H1 (cell line): ENCODE measurements at regions not wholly inside any gene's neighbourhood (a gene's known extent, or its start where the extent isn't known, plus 50 kb on each side); places are given as distances from the start of the nearest gene placed in this dataset.

Experiments used
- BACH1 ChIP-seq: IDR thresholded peaks from 2 replicates; pipeline ENCODE4 v1.6.1; 2012; ENCODE audit warnings: low read length, improper control_type of control experiment
- RXRA ChIP-seq: IDR thresholded peaks from 2 replicates; pipeline ENCODE4 v1.6.1; 2011; ENCODE audit warnings: low read depth, mild to moderate bottlenecking, low read length, moderate library complexity; ENCODE audit not compliant: insufficient read depth
- TAF1 ChIP-seq: IDR thresholded peaks from 2 replicates; pipeline ENCODE4 v1.6.1; 2011; ENCODE audit warnings: mild to moderate bottlenecking, low read depth, low read length
- TF ChIP-seq, protein P1 (sequence below), 3 experiments: IDR thresholded peaks; 1 replicate in 2 of 3; 2 replicates in 1 of 3; pipeline versions ENCODE4 v1.5.1 to v1.6.1; 2011; ENCODE audit warnings: low read length in 3 of 3, mild to moderate bottlenecking in 3 of 3, inconsistent platforms in 2 of 3, low read depth in 1 of 3, moderate library complexity in 1 of 3; ENCODE audit not compliant: insufficient read depth in 1 of 3; ENCODE audit errors: control extremely low read depth in 1 of 3

DNA sequence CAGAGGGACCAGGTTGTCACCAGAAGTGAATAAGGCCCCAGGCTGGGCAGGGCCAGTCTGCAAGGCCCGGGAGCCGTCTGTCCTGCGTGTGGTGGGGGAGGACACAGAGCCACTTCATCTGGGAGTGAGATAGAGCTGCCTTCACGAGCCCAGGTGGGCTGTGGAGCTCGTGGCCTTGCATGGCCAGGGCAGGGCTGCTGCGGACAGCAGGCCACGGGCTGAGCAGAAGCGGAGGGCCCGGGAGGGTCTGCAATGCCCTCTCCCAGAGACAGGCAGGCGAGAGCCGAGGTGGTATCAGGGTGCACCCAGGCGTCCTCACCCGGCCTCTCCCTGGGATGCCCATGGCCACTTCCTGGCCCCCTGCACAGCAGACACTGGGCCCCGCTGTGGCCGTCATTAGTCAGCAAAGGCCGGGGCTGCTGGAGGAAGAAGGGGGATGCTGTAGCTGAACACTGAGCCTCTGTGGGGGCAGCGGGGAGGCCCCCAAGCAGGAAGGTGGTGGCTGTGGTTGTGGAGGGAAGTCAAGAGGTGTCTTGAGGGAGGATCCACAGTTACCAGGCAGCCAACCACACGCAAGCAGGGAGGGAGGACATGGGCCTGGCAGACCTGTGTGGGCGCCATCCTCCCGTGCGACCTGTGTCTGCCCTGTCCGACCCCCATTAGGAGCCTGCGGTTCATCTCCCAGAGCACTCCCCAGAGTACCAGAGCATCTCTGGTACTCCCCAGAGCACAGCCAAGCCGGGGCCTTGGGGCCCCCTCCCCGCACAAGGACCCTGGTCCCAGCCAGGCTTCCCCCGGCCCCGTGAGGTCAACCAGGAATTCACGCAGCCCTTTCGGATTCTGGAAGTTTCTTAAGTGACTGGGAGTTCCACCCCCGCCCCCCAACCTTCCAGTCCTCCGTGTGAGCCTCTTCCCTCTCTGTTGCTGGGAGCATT is 1109.5 kb downstream of the BRD1 start (continued):
- TF ChIP-seq TAF1 = no peak
- no peak for TF ChIP-seq BACH1
- TF ChIP-seq, protein P1, sequence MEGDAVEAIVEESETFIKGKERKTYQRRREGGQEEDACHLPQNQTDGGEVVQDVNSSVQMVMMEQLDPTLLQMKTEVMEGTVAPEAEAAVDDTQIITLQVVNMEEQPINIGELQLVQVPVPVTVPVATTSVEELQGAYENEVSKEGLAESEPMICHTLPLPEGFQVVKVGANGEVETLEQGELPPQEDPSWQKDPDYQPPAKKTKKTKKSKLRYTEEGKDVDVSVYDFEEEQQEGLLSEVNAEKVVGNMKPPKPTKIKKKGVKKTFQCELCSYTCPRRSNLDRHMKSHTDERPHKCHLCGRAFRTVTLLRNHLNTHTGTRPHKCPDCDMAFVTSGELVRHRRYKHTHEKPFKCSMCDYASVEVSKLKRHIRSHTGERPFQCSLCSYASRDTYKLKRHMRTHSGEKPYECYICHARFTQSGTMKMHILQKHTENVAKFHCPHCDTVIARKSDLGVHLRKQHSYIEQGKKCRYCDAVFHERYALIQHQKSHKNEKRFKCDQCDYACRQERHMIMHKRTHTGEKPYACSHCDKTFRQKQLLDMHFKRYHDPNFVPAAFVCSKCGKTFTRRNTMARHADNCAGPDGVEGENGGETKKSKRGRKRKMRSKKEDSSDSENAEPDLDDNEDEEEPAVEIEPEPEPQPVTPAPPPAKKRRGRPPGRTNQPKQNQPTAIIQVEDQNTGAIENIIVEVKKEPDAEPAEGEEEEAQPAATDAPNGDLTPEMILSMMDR (IDR thresholded peaks at IDR 0.05; ENCODE audit: control extremely low read depth in 1 of 3, insufficient read depth in 1 of 3, low read depth in 1 of 3, low read length in 3 of 3) = no peak
- no peak for TF ChIP-seq RXRA
